HepG2 (cell line): ENCODE measurements at regions not wholly inside any gene's neighbourhood (a gene's known extent, or its start where the extent isn't known, plus 50 kb on each side); places are given as distances from the start of the nearest gene placed in this dataset.

ENCODE experiments used
- ATAC-seq: fragments of 200-7000 bp; cut with Tn5 transposase; 3 replicates; pipeline ENCODE4 v1.9.1; 2020; ENCODE audit warnings: mild to moderate bottlenecking, moderate library complexity
- BruUV-seq: library from RNA; stranded (reverse); fragments of 400-500 nt; replicated peaks from 2 replicates; lab custom pipeline; 2021; lab: Mats Ljungman, UMichigan
- CTCF ChIA-PET: fragments of 300-600 bp; formaldehyde crosslinking; extraction: SDS; loops from one replicate; lab custom pipeline; 2021; ENCODE audit warnings: low total read pairs, inconsistent platforms, low intra/inter-chr PET ratio; lab: Yijun Ruan, JAX
- POLR2A ChIA-PET: fragments of 350-600 bp; sonication (Branson Sonifier 250); formaldehyde crosslinking; loops from one replicate; lab custom pipeline; 2020; ENCODE audit warnings: antibody characterized with exemption, inconsistent platforms; lab: Yijun Ruan, JAX
- DNase-seq: peaks from one replicate; pipeline ENCODE4 v3.0.0-alpha.2; 2015; ENCODE audit warnings: low spot score
- FAIRE-seq: peaks from 3 replicates; lab custom pipeline; 2011; peaks lifted over from hg19 to GRCh38; lab: Jason Lieb, UNC
- H2AFZ ChIP-seq: one replicate; pipeline ENCODE4 v1.6.1; 2011; ENCODE audit warnings: low read length, inconsistent platforms
- H3K27ac ChIP-seq: fragments of 300-600 bp; 3 replicates; pipeline ENCODE4 v1.8.0; 2011; ENCODE audit warnings: mixed run types, mild to moderate bottlenecking, mixed read lengths, low read length, inconsistent platforms; ENCODE audit not compliant: insufficient read depth; ENCODE audit errors: extremely low read length
- H3K27me3 ChIP-seq, 2 experiments: fragments of 200-600 bp in 1 of 2; 2 replicates in 1 of 2; 3 replicates in 1 of 2; pipeline versions ENCODE4 v1.6.0 to v1.8.0; 2011; ENCODE audit warnings: low read length in 2 of 2, mild to moderate bottlenecking in 2 of 2, moderate library complexity in 2 of 2, inconsistent platforms in 1 of 2; ENCODE audit not compliant: insufficient read depth in 2 of 2, control insufficient read depth in 1 of 2
- H3K36me3 ChIP-seq, 2 experiments: fragments of 200-600 bp in 1 of 2; replicated peaks in 1 of 2; 2 replicates in 1 of 2; 3 replicates in 1 of 2; pipeline versions ENCODE4 v1.5.1 to v1.8.0; 2011; ENCODE audit warnings: low read length in 2 of 2, inconsistent platforms in 1 of 2; ENCODE audit not compliant: insufficient read depth in 2 of 2, control insufficient read depth in 1 of 2
- H3K4me1 ChIP-seq: 2 replicates; pipeline ENCODE4 v1.5.1; 2012; ENCODE audit warnings: low read length, inconsistent platforms; ENCODE audit not compliant: insufficient read depth
- H3K4me2 ChIP-seq: 2 replicates; pipeline ENCODE4 v1.6.0; 2011; ENCODE audit warnings: low read depth, low read length, inconsistent platforms
- H3K4me3 ChIP-seq, 3 experiments: fragments of 200-600 bp in 1 of 3; sonication (generic), shearing (Covaris generic) in 1 of 3; replicated peaks in 1 of 3; 2 replicates each; pipeline ENCODE4 v1.5.1; 2011 to 2016; ENCODE audit warnings: low read length in 3 of 3, inconsistent platforms in 2 of 3, low read depth in 2 of 3, mild to moderate bottlenecking in 2 of 3, control low read depth in 1 of 3, mixed read lengths in 1 of 3; ENCODE audit not compliant: insufficient read depth in 1 of 3
- H3K79me2 ChIP-seq: one replicate; pipeline ENCODE4 v1.6.1; 2011; ENCODE audit warnings: low read length, inconsistent platforms; ENCODE audit not compliant: insufficient read depth
- H3K9ac ChIP-seq: 2 replicates; pipeline ENCODE4 v1.6.0; 2011; ENCODE audit warnings: mild to moderate bottlenecking, low read depth, low read length, inconsistent platforms; ENCODE audit not compliant: insufficient read depth
- H3K9me3 ChIP-seq: 2 replicates; pipeline ENCODE4 v1.5.1; 2012; ENCODE audit warnings: mild to moderate bottlenecking, low read length
- H4K20me1 ChIP-seq: 2 replicates; pipeline ENCODE4 v1.6.0; 2011; ENCODE audit warnings: inconsistent platforms, mild to moderate bottlenecking, low read length, moderate library complexity; ENCODE audit not compliant: insufficient read depth
- BRD4 ChIP-seq: sonication (generic); formaldehyde crosslinking; IDR thresholded peaks from 2 replicates; pipeline ENCODE4 v1.4.0; 2020; ENCODE audit warnings: missing genetic modification reagents
- CENPT ChIP-seq: sonication (generic); formaldehyde crosslinking; IDR thresholded peaks from 2 replicates; pipeline ENCODE4 v1.8.0; 2022; ENCODE audit warnings: low read depth, mild to moderate bottlenecking, moderate library complexity, missing genetic modification reagents
- CREM ChIP-seq, 2 experiments: sonication (generic) in 1 of 2; formaldehyde crosslinking in 1 of 2; IDR thresholded peaks; 2 replicates each; pipeline versions ENCODE4 v1.4.0 to v1.6.1; 2016 to 2020; ENCODE audit warnings: antibody characterized with exemption in 1 of 2, mild to moderate bottlenecking in 1 of 2, missing genetic modification reagents in 1 of 2
- FOXK1 ChIP-seq: sonication (generic); formaldehyde crosslinking; IDR thresholded peaks from 2 replicates; pipeline ENCODE4 v1.4.0; 2020; ENCODE audit warnings: low read depth, missing genetic modification reagents, borderline replicate concordance
- JARID2 ChIP-seq: sonication (generic); formaldehyde crosslinking; IDR thresholded peaks from 2 replicates; pipeline ENCODE4 v1.8.1; 2023; ENCODE audit warnings: missing genetic modification reagents, inconsistent platforms; ENCODE audit not compliant: insufficient replicate concordance
- NFE2L2 ChIP-seq: fragments of 150-350 bp; IDR thresholded peaks from 2 replicates; pipeline ENCODE4 v1.6.1; 2014; ENCODE audit warnings: low read length
- RFXAP ChIP-seq: sonication (generic); formaldehyde crosslinking; IDR thresholded peaks from 2 replicates; pipeline ENCODE4 v1.4.0; 2020; ENCODE audit warnings: missing genetic modification reagents, borderline replicate concordance
- SAFB2 ChIP-seq: sonication (generic); formaldehyde crosslinking; IDR thresholded peaks from 2 replicates; pipeline ENCODE4 v1.5.1; 2020; ENCODE audit warnings: missing genetic modification reagents, low read depth, mild to moderate bottlenecking, borderline replicate concordance
- SMAD9 ChIP-seq: sonication (generic); formaldehyde crosslinking; IDR thresholded peaks from 2 replicates; pipeline ENCODE4 v1.5.1; 2020; ENCODE audit warnings: mild to moderate bottlenecking, missing genetic modification reagents
- THAP11 ChIP-seq: IDR thresholded peaks from 2 replicates; pipeline ENCODE4 v1.6.1; 2016; ENCODE audit warnings: missing biosample characterization, missing genetic modification reagents
- ZBTB7B ChIP-seq: sonication (generic); formaldehyde crosslinking; IDR thresholded peaks from 2 replicates; pipeline ENCODE4 v1.4.0; 2020; ENCODE audit warnings: missing genetic modification reagents
- ZFP36L2 ChIP-seq: sonication (generic); formaldehyde crosslinking; IDR thresholded peaks from 2 replicates; pipeline ENCODE4 v1.4.0; 2020; ENCODE audit warnings: missing genetic modification reagents
- ZKSCAN8 ChIP-seq: IDR thresholded peaks from 2 replicates; pipeline ENCODE4 v1.6.1; 2016; ENCODE audit warnings: borderline replicate concordance, missing genetic modification reagents, missing compliant biosample characterization
- ZNF331 ChIP-seq: sonication (generic); formaldehyde crosslinking; IDR thresholded peaks from 2 replicates; pipeline ENCODE4 v1.4.0; 2020; ENCODE audit warnings: missing genetic modification reagents
- ZNF333 ChIP-seq: sonication (generic); formaldehyde crosslinking; IDR thresholded peaks from 2 replicates; pipeline ENCODE4 v1.4.0; 2020; ENCODE audit warnings: mild to moderate bottlenecking, missing genetic modification reagents, borderline replicate concordance
- ZNF709 ChIP-seq: sonication (generic); formaldehyde crosslinking; IDR thresholded peaks from 2 replicates; pipeline ENCODE4 v1.5.0; 2020; ENCODE audit warnings: mild to moderate bottlenecking, missing genetic modification reagents
- ZNF777 ChIP-seq: sonication (generic); formaldehyde crosslinking; IDR thresholded peaks from 2 replicates; pipeline ENCODE4 v1.4.0; 2020; ENCODE audit warnings: missing genetic modification reagents
- ZNF850 ChIP-seq: sonication (generic); formaldehyde crosslinking; conservative IDR thresholded peaks from 2 replicates; pipeline ENCODE4 v1.9.0; 2021; ENCODE audit warnings: mild to moderate bottlenecking, missing genetic modification reagents
- WGBS: methylation state at CpG from one replicate; pipeline ENCODE4 v1.1.6; 2017; ENCODE audit warnings: low lambda C conversion rate; 5-methylcytosine and 5-hydroxymethylcytosine counted together
- in situ Hi-C: cut with HindIII; loops from 2 replicates; pipeline ENCODE4 v1.10.0; 2017; ENCODE audit warnings: low pct_unique_long_range_greater_than_20kb; ENCODE audit not compliant: extremely low pct_ligation_motif_present
- intact Hi-C: fragments of 100-400 bp; cut with micrococcal nuclease; formaldehyde crosslinking; loops from one replicate; pipeline ENCODE4 v1.10.0; 2022; ENCODE audit not compliant: unreplicated experiment
- TF ChIP-seq, protein P1 (sequence below): sonication (generic); formaldehyde crosslinking; conservative IDR thresholded peaks from 2 replicates; pipeline ENCODE4 v1.8.0; 2022; ENCODE audit warnings: mild to moderate bottlenecking, moderate library complexity, missing genetic modification reagents
- TF ChIP-seq, protein P2 (sequence below): sonication (generic); formaldehyde crosslinking; IDR thresholded peaks from 2 replicates; pipeline ENCODE4 v1.4.0; 2020; ENCODE audit warnings: mild to moderate bottlenecking, missing genetic modification reagents
- TF ChIP-seq, protein P3 (sequence below): sonication (generic); formaldehyde crosslinking; IDR thresholded peaks from 2 replicates; pipeline ENCODE4 v1.4.0; 2020; ENCODE audit warnings: mild to moderate bottlenecking, missing genetic modification reagents

DNA sequence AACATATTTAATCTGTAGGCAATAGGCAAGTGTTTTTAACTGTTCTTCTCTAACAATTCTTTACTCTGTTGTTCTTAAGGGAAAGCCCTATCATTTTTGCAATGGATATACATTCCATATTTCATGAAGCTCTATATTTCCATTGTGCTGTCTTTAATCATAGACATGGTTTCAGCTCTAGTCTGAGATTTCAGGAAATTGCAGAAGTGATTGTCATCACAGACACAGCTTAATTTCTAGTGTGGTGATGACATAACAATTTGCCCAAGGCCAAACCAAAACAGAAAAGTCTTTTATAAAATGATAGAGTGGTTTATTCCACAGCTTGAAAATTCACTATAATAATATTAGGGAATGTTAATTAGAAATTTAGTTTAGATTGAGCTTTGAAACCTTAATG, 494.1 kb upstream of the SEMA3A start (continued):
- TF ChIP-seq ZKSCAN8 (CRISPR knock-in tag) (no peak), ZNF333 (CRISPR knock-in tag) (no peak), THAP11 (CRISPR knock-in tag) (no peak), JARID2 (CRISPR knock-in tag) (no peak), SMAD9 (CRISPR knock-in tag) (no peak), ZNF777 (no peak)
- TF ChIP-seq, protein P1, sequence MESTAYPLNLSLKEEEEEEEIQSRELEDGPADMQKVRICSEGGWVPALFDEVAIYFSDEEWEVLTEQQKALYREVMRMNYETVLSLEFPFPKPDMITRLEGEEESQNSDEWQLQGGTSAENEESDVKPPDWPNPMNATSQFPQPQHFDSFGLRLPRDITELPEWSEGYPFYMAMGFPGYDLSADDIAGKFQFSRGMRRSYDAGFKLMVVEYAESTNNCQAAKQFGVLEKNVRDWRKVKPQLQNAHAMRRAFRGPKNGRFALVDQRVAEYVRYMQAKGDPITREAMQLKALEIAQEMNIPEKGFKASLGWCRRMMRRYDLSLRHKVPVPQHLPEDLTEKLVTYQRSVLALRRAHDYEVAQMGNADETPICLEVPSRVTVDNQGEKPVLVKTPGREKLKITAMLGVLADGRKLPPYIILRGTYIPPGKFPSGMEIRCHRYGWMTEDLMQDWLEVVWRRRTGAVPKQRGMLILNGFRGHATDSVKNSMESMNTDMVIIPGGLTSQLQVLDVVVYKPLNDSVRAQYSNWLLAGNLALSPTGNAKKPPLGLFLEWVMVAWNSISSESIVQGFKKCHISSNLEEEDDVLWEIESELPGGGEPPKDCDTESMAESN, result no peak
- TF ChIP-seq, all 625 proteins: peak for 0

DNA sequence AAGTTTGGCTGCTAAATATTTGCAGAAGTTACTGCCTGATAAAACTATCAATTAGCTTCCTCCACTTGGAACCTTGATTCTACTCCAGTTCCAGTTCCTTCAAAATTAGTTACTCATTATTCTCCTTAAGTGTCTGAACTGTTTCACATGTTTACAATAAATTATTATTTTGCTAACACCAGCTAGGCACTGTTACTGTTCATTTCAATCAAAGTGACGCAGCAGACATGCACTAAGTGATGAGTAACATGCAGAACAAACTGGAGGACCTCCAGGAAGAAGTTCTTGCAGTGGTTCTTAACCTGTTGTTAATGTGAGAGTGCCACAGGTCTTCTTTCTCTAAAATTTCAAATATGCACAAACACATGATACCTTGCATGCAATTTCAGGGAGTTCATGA, 491.8 kb upstream of the SEMA3A start:
- ChIA-PET POLR2A (no interaction called here), CTCF (no interaction called here)
- DNase-seq, result no peak
- Histone ChIP-seq H3K36me3 (no peaks in the 10 kb centered on the region), H3K4me3 (no peak overlapping the region), H3K4me1 (no peaks in the 10 kb centered on the region), H4K20me1 (no peaks in the 10 kb centered on the region), H3K9ac (no peak overlapping the region), H3K4me2 (no peak overlapping the region), H3K27me3 (no peaks in the 10 kb centered on the region), H3K27ac (no peak overlapping the region), H3K79me2 (no peaks in the 10 kb centered on the region), H2AFZ (no peak overlapping the region), H3K9me3 (no peaks in the 10 kb centered on the region)
- BruUV-seq, result no TSS peak
- WGBS, result 5% methylated on average over 1 of the region's 1 CpG
- intact Hi-C loops (no loop called here), in situ Hi-C loops (no loop called here)
- FAIRE-seq, result no peak
- ATAC-seq, result no peak
- TF ChIP-seq ZFP36L2 (CRISPR knock-in tag) (no peak), RFXAP (CRISPR knock-in tag) (no peak), BRD4 (CRISPR knock-in tag) (no peak), SAFB2 (CRISPR knock-in tag) (no peak), CENPT (CRISPR knock-in tag) (no peak), ZNF333 (CRISPR knock-in tag) (no peak), ZNF709 (CRISPR knock-in tag) (no peak), CREM (IDR thresholded peaks at IDR 0.05) (no peak), CREM (CRISPR knock-in tag; IDR thresholded peaks at IDR 0.05) (no peak), ZNF850 (CRISPR knock-in tag) (no peak), ZBTB7B (CRISPR knock-in tag) (no peak), NFE2L2 (no peak), ZNF331 (CRISPR knock-in tag) (no peak), FOXK1 (CRISPR knock-in tag) (no peak), SMAD9 (CRISPR knock-in tag) (no peak)
- TF ChIP-seq, protein P2, sequence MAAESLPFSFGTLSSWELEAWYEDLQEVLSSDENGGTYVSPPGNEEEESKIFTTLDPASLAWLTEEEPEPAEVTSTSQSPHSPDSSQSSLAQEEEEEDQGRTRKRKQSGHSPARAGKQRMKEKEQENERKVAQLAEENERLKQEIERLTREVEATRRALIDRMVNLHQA (CRISPR knock-in tag), result no peak
- TF ChIP-seq, protein P3, sequence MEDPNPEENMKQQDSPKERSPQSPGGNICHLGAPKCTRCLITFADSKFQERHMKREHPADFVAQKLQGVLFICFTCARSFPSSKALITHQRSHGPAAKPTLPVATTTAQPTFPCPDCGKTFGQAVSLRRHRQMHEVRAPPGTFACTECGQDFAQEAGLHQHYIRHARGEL (CRISPR knock-in tag), result no peak
